GM12874 (cell line): ENCODE measurements at regions not wholly inside any gene's neighbourhood (a gene's known extent, or its start where the extent isn't known, plus 50 kb on each side); places are given as distances from the start of the nearest gene placed in this dataset.

Experiments
- TF ChIP-seq, protein P1 (sequence below): IDR thresholded peaks from 2 replicates; pipeline ENCODE4 v1.5.1; 2011; ENCODE audit warnings: low read depth, mild to moderate bottlenecking, control low read depth, low read length, moderate library complexity; ENCODE audit not compliant: insufficient read depth

DNA sequence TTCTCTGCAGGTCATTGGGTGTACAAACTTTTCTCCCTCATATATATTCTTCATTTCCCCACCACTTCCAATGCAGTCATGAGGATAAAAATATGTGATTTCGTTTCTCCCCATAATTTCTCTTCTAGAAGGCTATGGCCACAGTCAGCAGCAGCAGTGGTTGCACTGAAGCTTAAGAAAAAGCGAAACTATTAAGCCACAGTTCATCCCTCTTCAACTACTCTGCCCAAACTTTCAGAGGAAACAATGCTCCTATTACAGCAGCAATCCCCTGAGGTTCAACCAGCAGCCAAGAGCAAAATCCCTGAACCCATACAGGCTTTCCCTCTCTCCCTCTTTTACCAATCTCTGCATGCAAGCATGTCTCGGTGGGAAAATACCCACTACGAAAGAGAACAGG lies 298.6 kb downstream of the DHX15 start:
- TF ChIP-seq, protein P1, sequence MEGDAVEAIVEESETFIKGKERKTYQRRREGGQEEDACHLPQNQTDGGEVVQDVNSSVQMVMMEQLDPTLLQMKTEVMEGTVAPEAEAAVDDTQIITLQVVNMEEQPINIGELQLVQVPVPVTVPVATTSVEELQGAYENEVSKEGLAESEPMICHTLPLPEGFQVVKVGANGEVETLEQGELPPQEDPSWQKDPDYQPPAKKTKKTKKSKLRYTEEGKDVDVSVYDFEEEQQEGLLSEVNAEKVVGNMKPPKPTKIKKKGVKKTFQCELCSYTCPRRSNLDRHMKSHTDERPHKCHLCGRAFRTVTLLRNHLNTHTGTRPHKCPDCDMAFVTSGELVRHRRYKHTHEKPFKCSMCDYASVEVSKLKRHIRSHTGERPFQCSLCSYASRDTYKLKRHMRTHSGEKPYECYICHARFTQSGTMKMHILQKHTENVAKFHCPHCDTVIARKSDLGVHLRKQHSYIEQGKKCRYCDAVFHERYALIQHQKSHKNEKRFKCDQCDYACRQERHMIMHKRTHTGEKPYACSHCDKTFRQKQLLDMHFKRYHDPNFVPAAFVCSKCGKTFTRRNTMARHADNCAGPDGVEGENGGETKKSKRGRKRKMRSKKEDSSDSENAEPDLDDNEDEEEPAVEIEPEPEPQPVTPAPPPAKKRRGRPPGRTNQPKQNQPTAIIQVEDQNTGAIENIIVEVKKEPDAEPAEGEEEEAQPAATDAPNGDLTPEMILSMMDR, result no peak

DNA sequence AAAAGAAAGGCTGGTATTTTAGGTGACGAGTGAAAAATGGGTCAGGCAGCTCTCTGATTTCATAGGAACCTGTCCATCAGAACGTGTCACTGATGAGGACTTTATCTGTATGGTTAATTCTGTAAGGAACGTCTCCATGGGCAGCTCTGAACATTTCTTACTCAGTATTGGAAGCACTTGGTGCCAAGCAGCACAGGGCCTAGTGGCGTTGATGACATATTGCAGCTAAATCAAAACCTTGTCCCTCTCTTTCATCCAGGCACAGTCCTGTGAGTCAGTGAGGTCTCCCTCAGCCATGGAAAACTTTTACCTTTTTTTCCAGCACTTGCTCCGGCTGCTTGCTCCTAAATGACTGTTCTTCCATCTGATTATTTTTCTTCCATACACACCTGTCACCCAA lies 301.9 kb downstream of the DHX15 start:
- TF ChIP-seq, protein P1, result no peak

DNA sequence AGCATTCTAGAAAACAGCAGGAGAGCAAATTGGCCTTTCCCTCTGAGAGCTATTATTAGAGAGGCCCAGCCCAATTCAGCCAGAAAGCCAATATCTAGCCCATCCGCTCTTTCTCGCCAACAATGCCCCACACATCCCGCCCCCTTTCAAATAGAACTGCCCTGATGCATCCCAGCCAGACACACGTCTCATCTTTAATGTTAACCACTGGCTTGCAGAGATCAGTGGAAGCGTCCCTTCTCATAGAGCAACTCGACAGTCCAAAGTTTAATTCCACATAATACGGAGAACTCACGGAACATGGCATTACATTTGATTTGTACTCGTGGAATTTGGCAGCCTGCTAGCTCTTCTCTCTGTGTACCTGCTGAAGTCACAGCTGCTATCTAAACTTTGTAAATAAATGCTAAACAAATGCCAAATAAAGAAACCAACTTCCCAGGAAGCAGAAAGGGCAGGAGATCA lies 304.4 kb downstream of the DHX15 start:
- TF ChIP-seq, protein P1, result no peak

DNA sequence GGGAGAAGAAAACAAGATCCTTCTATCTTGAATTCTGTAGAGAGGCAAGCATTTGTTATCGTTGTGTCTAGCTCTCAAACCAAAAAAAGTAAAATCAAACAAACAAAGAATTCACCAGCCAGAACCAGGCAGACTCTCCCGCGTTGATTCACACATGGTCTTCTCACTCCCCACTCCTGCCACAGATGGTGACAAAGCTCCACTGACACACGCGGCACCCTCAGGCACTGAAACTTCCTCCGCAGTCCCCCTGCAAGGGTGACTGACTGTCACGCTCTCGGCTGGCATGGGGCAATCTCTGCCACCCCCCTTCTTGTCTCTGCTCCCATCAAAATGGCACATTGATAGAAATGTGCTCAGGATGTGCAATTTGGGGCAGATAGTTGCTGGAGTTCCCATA lies 304.9 kb downstream of the DHX15 start:
- TF ChIP-seq, protein P1, result no peak

DNA sequence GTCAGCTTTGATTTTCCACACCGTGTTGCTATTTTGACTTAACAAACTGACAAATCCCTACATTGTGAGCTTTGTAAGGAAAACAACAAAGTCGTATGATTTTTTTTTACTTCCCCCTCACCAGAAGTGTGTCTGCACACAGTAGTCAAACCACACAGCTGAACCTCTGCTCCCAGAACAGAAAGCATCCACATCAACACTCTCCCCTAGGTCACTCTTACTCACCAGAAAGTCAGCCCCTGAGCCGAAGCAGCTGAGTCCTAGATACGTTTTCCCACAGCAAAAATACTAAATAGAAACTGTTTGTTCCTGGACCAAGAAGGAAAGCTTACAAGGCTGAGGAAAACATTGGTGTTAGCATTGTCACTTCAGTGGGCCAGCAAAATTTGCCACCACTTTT lies 305.7 kb downstream of the DHX15 start:
- TF ChIP-seq, protein P1, result no peak

DNA sequence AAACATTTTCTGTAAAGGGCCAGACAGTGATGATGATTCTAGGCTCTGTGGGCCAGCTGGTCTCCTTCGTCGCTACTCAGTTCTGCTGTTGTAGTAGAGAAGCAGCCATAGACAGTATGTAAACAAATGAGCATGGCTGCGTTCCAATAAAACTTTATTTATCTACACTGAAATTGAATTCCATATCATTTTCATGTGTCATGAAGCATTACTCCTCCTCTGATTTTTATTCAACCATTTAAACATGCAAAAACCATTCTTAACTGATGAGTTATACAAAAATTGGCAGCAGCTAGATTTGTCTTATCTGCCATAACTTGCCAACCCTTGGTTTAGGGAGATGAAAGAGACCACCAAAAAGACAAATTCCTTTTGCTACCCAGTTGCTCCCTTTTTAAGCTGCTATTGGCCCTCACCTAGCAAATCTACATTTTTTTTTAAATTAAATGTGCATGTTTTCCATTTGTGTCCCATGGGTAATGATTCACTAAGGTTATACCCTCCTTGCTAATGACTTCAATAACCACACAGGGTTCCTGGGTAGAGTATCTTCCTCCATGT lies 309.9 kb downstream of the DHX15 start:
- TF ChIP-seq, protein P1, result no peak

DNA sequence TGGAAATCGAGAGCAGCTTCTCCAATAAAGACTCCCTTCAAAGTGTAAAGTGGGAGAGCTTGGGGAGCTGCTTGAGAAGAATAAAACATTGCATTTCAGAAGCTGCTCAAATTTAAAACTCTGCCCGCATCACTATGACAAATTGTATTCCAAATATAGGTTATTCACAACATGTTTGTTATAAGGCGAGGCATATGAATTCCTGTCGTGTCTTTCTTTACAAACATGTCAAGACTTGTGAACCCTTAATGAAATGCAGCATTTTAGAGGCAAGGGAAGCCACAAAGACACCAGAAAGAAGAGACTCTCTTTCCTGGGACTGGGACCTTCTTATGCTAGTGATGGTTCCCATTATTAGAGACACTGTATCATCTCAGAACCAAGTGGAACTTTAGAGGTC lies 311.2 kb downstream of the DHX15 start:
- TF ChIP-seq, protein P1, result no peak
